Testis (tissue), 2 donors: ENCODE measurements at regions not wholly inside any gene's neighbourhood (a gene's known extent, or its start where the extent isn't known, plus 50 kb on each side); places are given as distances from the start of the nearest gene placed in this dataset.
A peak's percentile ranks its signal among the peaks of the same experiment; 100 is the strongest.

Source experiments
- DNase-seq: peaks from one replicate; pipeline ENCODE4 v3.0.0-alpha.2; 2019
- H3K27ac ChIP-seq, 2 donors: fragments of 200-600 bp; sonication (generic); one replicate each; pipeline ENCODE4 v1.5.1; 2019
- H3K27me3 ChIP-seq: fragments of 200-600 bp; sonication (generic); one replicate; pipeline ENCODE4 v1.5.1; 2019
- H3K36me3 ChIP-seq: fragments of 200-600 bp; sonication (generic); one replicate; pipeline ENCODE4 v1.5.1; 2017; ENCODE audit warnings: low read depth; ENCODE audit errors: missing control alignments
- H3K4me1 ChIP-seq: fragments of 200-600 bp; sonication (generic); one replicate; pipeline ENCODE4 v1.5.1; 2019
- H3K4me3 ChIP-seq, 2 donors: fragments of 200-600 bp; sonication (generic); one replicate each; pipeline ENCODE4 v1.5.1; 2017 to 2019
- H3K9me3 ChIP-seq: fragments of 200-600 bp; sonication (generic); one replicate; pipeline ENCODE4 v1.5.1; 2017
- CTCF ChIP-seq, 3 experiments: fragments of 450-650 bp in 2 of 3; fragments of 200-600 bp in 1 of 3; sonication (generic) in 1 of 3; IDR thresholded peaks; one replicate each; pipeline ENCODE4 v1.5.1; 2016 to 2019; ENCODE audit warnings: antibody characterized with exemption in 3 of 3, mild to moderate bottlenecking in 2 of 3, moderate library complexity in 1 of 3
- POLR2A ChIP-seq: fragments of 450-650 bp; IDR thresholded peaks from one replicate; pipeline ENCODE4 v1.6.1; 2017; ENCODE audit warnings: antibody characterized with exemption, mild to moderate bottlenecking, moderate library complexity
- WGBS, 2 donors: methylation state at CpG; one replicate each; pipeline ENCODE4 v1.1.5; 2018; 5-methylcytosine and 5-hydroxymethylcytosine counted together
- intact Hi-C: fragments of 100-400 bp; cut with DNase I; formaldehyde crosslinking; loops from one replicate; pipeline ENCODE4 v1.15.1; 2023; ENCODE audit warnings: low total_unique reads

GRCh38 chr16:76940251-76940650 lies 250.7 kb upstream of the MON1B start:
- Histone ChIP-seq H3K27me3 (no peaks in the 10 kb centered on the region), H3K36me3 (no peaks in the 10 kb centered on the region), H3K4me1 (no peaks in the 10 kb centered on the region), H3K9me3 (no peaks in the 10 kb centered on the region), H3K27ac (no peak overlapping the region), H3K4me3 (no peak overlapping the region)
- no peak for TF ChIP-seq CTCF (IDR thresholded peaks at IDR 0.05)
- TF ChIP-seq POLR2A = no peak
- WGBS, 2 donors = 67 to 78% methylated on average over 1 of the region's 1 CpG
- intact Hi-C loops = no loop called here
- DNase-seq = no peak

- H3K4me1 ChIP-seq = no peaks in the 10 kb centered on the region
- TF ChIP-seq CTCF (IDR thresholded peaks at IDR 0.05) (no peak), POLR2A (no peak)
- no peaks in the 10 kb centered on the region for H3K27me3 ChIP-seq
- no peak overlapping the region for H3K4me3 ChIP-seq
- intact Hi-C loops = no loop called here
- H3K9me3 ChIP-seq = no peaks in the 10 kb centered on the region
- H3K36me3 ChIP-seq = no peaks in the 10 kb centered on the region
- 86 to 93% methylated on average over 1 of the region's 1 CpG for WGBS, 2 donors
- DNase-seq = no peak
- H3K27ac ChIP-seq = no peak overlapping the region
Observed at GRCh38 chr16:76941113-76941512, 249.9 kb upstream of the MON1B start.

DNA sequence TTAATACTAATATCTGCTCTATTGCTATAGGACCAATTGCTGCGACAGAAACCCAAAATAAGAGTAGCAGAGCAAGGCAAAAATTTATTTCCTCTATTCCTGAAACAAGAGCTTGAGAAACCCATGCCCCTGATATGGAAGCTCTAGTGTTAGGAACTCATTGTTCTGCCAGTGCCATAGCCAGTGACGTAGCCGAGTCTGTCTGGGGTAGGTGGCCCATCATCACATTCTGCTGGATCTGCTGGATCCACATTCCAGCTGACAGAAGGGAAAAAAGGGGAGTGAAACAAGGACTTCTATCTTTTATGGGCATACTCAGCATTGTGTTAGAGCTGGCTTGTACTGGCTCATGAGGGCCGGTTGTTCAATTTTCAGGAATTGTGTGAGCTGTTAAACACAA lies 248.9 kb upstream of the MON1B start:
- no peak for DNase-seq
- no peak overlapping the region for H3K4me3 ChIP-seq
- no peaks in the 10 kb centered on the region for H3K36me3 ChIP-seq
- H3K4me1 ChIP-seq = no peaks in the 10 kb centered on the region
- intact Hi-C loops = no loop called here
- H3K9me3 ChIP-seq = no peaks in the 10 kb centered on the region
- TF ChIP-seq POLR2A (no peak), CTCF (IDR thresholded peaks at IDR 0.05) (no peak)
- no peaks in the 10 kb centered on the region for H3K27me3 ChIP-seq
- 91 to 96% methylated on average over 4 of the region's 4 CpGs for WGBS, 2 donors
- no peak overlapping the region for H3K27ac ChIP-seq

DNA sequence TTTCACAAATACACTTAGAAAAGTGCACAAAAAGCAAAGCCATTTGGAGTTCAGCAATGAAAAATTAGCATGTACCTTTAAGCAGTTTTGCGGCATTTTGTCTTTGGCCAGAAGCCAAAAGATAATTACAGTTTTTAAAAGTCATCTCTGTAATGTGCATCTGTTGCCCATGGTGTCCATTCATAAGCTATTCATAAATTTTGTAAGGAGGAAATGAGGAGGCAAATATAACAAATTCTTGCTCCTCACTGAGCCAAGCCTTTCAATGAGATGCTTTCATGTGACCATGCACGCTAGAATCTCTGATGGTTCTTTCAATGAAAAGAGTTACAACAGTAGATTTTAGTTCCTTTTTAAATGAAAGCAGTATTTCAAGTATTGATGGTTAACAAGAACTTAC lies 247.1 kb upstream of the MON1B start:
- no peaks in the 10 kb centered on the region for H3K27me3 ChIP-seq
- intact Hi-C loops = no loop called here
- no peaks in the 10 kb centered on the region for H3K36me3 ChIP-seq
- 36 to 42% methylated on average over 2 of the region's 2 CpGs for WGBS, 2 donors
- TF ChIP-seq CTCF (IDR thresholded peaks at IDR 0.05) (no peak), POLR2A (no peak)
- H3K9me3 ChIP-seq = no peaks in the 10 kb centered on the region
- H3K4me3 ChIP-seq = no peak overlapping the region
- DNase-seq = no peak
- no peak overlapping the region for H3K27ac ChIP-seq
- H3K4me1 ChIP-seq = no peaks in the 10 kb centered on the region

DNA sequence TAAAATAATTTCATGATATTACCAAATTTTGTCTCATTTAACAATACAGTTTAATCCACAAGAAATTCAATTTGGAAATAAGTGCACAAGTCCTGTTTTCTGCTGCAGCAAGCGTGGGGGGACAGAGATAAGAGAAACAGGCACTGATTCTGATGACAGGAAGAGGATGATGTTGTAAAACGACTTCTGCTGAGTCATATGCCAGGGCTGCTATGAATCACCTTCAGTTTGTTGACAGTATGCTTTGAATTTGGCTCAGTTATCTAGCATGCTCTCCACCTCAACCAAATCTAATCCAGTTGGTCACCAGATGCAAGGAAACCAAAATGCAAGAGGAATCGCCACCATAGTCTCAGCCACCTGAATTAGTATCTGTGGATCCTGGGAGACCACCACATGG lies 244.1 kb upstream of the MON1B start:
- intact Hi-C loops = no loop called here
- Histone ChIP-seq H3K27me3 (no peaks in the 10 kb centered on the region), H3K9me3 (no peaks in the 10 kb centered on the region), H3K4me1 (no peaks in the 10 kb centered on the region), H3K27ac (no peak overlapping the region), H3K4me3 (no peak overlapping the region), H3K36me3 (no peaks in the 10 kb centered on the region)
- no peak for TF ChIP-seq CTCF (IDR thresholded peaks at IDR 0.05)
- no peak for TF ChIP-seq POLR2A
- peak; percentile 17 for DNase-seq
- WGBS, 2 donors = 50 to 63% methylated on average over 3 of the region's 3 CpGs
